GM12875 (cell line): ENCODE measurements at regions not wholly inside any gene's neighbourhood (a gene's known extent, or its start where the extent isn't known, plus 50 kb on each side); places are given as distances from the start of the nearest gene placed in this dataset.

Source experiments
- H3K4me3 ChIP-seq: one replicate; pipeline ENCODE4 v1.5.1; 2011; ENCODE audit warnings: low read depth, low read length, control low read depth
- CTCF ChIP-seq: IDR thresholded peaks from 2 replicates; pipeline ENCODE4 v1.5.1; 2011; ENCODE audit warnings: low read depth, mild to moderate bottlenecking, control low read depth, inconsistent platforms, low read length, moderate library complexity, borderline replicate concordance; ENCODE audit not compliant: insufficient read depth

- H3K4me3 ChIP-seq = no peak overlapping the region
- no peak for TF ChIP-seq CTCF
Measured at GRCh38 chr3:124397088-124397487, 333.2 kb upstream of the UMPS start.

- H3K4me3 ChIP-seq = no peak overlapping the region
- TF ChIP-seq CTCF = no peak
Measured at GRCh38 chr3:124398594-124398993, 331.7 kb upstream of the UMPS start.

GRCh38 chr3:124401843-124402242 lies 328.4 kb upstream of the UMPS start:
- H3K4me3 ChIP-seq = no peak overlapping the region
- no peak for TF ChIP-seq CTCF

GRCh38 chr3:124402791-124403190 lies 327.5 kb upstream of the UMPS start:
- no peak for TF ChIP-seq CTCF
- H3K4me3 ChIP-seq = no peak overlapping the region

GRCh38 chr3:124404621-124405020 lies 325.6 kb upstream of the UMPS start:
- H3K4me3 ChIP-seq = no peak overlapping the region
- TF ChIP-seq CTCF = no peak

- no peak for TF ChIP-seq CTCF
- no peak overlapping the region for H3K4me3 ChIP-seq
Measured at GRCh38 chr3:124407260-124407659, 323.0 kb upstream of the UMPS start.

- no peak for TF ChIP-seq CTCF
- no peak overlapping the region for H3K4me3 ChIP-seq
Measured at GRCh38 chr3:124409650-124410275, 320.5 kb upstream of the UMPS start.
